Fibroblast of lung (primary cell): ENCODE measurements at regions not wholly inside any gene's neighbourhood (a gene's known extent, or its start where the extent isn't known, plus 50 kb on each side); places are given as distances from the start of the nearest gene placed in this dataset.

Experiments
- DNase-seq, 2 donors: peaks; one replicate each; pipeline versions ENCODE4 v3.0.0 to v3.0.0-alpha.2; 2010; ENCODE audit warnings: low read depth in 2 of 2
- H2AFZ ChIP-seq: 2 replicates; pipeline ENCODE4 v1.5.1; 2012; ENCODE audit warnings: low read length, control low read depth, inconsistent platforms
- H3K27ac ChIP-seq: 2 replicates; pipeline ENCODE4 v1.5.1; 2011; ENCODE audit warnings: low read length, control low read depth; ENCODE audit not compliant: insufficient read depth
- H3K27me3 ChIP-seq: 2 replicates; pipeline ENCODE4 v1.5.1; 2011; ENCODE audit warnings: mild to moderate bottlenecking, low read length; ENCODE audit not compliant: control insufficient read depth, insufficient read depth
- H3K36me3 ChIP-seq: 2 replicates; pipeline ENCODE4 v1.5.1; 2011; ENCODE audit warnings: low read length; ENCODE audit not compliant: control insufficient read depth, insufficient read depth
- H3K4me1 ChIP-seq: 2 replicates; pipeline ENCODE4 v1.5.1; 2011; ENCODE audit warnings: low read length; ENCODE audit not compliant: control insufficient read depth, insufficient read depth; ENCODE audit errors: extremely low read depth
- H3K4me2 ChIP-seq: 2 replicates; pipeline ENCODE4 v1.5.1; 2011; ENCODE audit warnings: low read length, control low read depth; ENCODE audit not compliant: insufficient read depth; ENCODE audit errors: extremely low read depth
- H3K4me3 ChIP-seq, 4 experiments: fragments of 200-600 bp in 1 of 4; sonication (generic) in 1 of 4; replicated peaks in 1 of 4; 2 replicates each; pipeline ENCODE4 v1.5.1; 2011 to 2016; ENCODE audit warnings: low read length in 4 of 4, low read depth in 3 of 4, mild to moderate bottlenecking in 3 of 4, control low read depth in 2 of 4, inconsistent platforms in 1 of 4, mixed read lengths in 1 of 4; ENCODE audit not compliant: insufficient read depth in 1 of 4; ENCODE audit errors: control extremely low read depth in 1 of 4
- H3K79me2 ChIP-seq: 2 replicates; pipeline ENCODE4 v1.5.1; 2012; ENCODE audit warnings: mild to moderate bottlenecking, low read length, inconsistent platforms; ENCODE audit not compliant: control insufficient read depth, insufficient read depth
- H3K9ac ChIP-seq: 2 replicates; pipeline ENCODE4 v1.5.1; 2011; ENCODE audit warnings: mild to moderate bottlenecking, low read length, control low read depth; ENCODE audit not compliant: insufficient read depth
- H3K9me3 ChIP-seq: 2 replicates; pipeline ENCODE4 v1.5.1; 2012; ENCODE audit warnings: low read depth, low read length; ENCODE audit not compliant: control insufficient read depth, insufficient read depth
- H4K20me1 ChIP-seq: 2 replicates; pipeline ENCODE4 v1.5.1; 2011; ENCODE audit warnings: low read length; ENCODE audit not compliant: control insufficient read depth, insufficient read depth; ENCODE audit errors: extremely low read depth
- CTCF ChIP-seq, 2 donors: IDR thresholded peaks in 1 of 2; conservative IDR thresholded peaks in 1 of 2; 1 replicate in 1 of 2; 2 replicates in 1 of 2; pipeline ENCODE4 v1.5.1; 2011 to 2012; ENCODE audit warnings: low read length in 2 of 2, control low read depth in 1 of 2, inconsistent platforms in 1 of 2, low read depth in 1 of 2, mild to moderate bottlenecking in 1 of 2
- EZH2 ChIP-seq: IDR thresholded peaks from 2 replicates; pipeline ENCODE4 v1.5.1; 2012; ENCODE audit warnings: low read length, control low read depth, mild to moderate bottlenecking; ENCODE audit errors: missing control alignments

DNA sequence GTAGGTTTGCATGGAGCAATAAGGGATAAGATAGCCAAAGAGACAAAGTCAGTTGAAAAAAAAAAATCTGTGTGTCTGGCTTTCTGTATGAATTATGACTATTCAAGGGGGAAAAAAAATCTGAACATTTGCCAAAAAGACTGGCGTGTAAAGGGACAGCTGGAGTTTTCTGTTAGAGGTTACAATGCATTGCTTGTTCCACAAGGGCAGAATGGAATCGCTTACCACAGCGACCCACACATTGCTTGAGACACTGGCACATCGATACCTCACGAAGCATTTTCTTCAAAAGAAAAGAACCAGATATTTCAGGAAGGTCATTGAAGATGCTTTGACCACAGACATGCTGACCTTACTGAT lies 327.8 kb downstream of the TMEM167A start:
- Histone ChIP-seq H3K4me2 (no peak overlapping the region), H3K4me1 (no peaks in the 10 kb centered on the region), H4K20me1 (no peaks in the 10 kb centered on the region), H3K27ac (no peak overlapping the region), H3K4me3 (no peak overlapping the region), H3K36me3 (no peaks in the 10 kb centered on the region), H3K9me3 (no peaks in the 10 kb centered on the region), H2AFZ (no peak overlapping the region), H3K79me2 (no peaks in the 10 kb centered on the region), H3K27me3 (no peaks in the 10 kb centered on the region), H3K9ac (no peak overlapping the region)
- DNase-seq, result peak; percentile 32 to 48
- no peak for TF ChIP-seq EZH2
- TF ChIP-seq CTCF (conservative IDR thresholded peaks at IDR 0.05 in 1 of 2, IDR thresholded peaks at IDR 0.05 in 1 of 2; ENCODE audit: low read depth in 1 of 2, low read length in 2 of 2), result no peak

DNA sequence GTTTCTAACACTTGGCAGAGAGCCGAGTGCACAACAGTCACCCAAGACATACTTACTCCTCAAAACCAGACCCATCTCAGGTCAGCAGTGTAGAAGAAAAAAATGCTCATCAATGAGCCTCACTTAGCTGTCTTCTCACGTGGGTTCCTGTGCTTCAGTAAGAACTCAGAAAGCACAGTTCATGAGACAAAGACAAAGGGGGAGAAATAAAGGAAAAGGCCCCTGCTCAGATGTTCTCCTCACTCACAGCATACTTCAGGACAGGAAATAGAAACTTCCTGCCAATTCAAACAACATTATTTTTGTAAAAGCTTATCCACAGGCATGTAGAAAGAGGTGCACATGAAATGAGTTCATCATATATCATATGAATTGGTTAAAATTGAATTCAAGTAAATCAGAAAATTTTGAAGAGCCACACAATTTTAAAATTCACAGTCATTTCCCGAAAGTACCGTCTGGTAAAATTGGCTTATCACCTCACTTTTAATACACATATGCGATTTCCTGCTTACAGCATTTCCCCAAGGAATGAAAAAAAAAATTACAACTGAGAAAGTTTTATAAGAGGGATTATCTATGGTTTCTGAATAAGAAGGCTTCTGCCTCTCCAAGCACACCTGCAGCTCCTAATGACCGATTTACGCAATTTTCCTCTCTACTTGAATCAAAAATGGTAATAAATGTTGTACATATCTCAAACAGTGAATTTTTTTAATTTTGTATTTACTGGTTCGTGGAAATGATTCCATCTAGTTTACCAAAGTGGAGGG lies 328.3 kb downstream of the TMEM167A start:
- H3K4me2 ChIP-seq, result no peak overlapping the region
- H3K27ac ChIP-seq, result no peak overlapping the region
- H3K9me3 ChIP-seq, result no peaks in the 10 kb centered on the region

GRCh38 chr5:82747986-82748385 lies 329.2 kb downstream of the TMEM167A start:
- Histone ChIP-seq H3K27me3 (no peaks in the 10 kb centered on the region), H3K9me3 (no peaks in the 10 kb centered on the region), H4K20me1 (no peaks in the 10 kb centered on the region), H3K79me2 (no peaks in the 10 kb centered on the region), H3K4me3 (no peak overlapping the region), H3K36me3 (no peaks in the 10 kb centered on the region), H2AFZ (no peak overlapping the region), H3K27ac (no peak overlapping the region), H3K9ac (no peak overlapping the region), H3K4me1 (no peaks in the 10 kb centered on the region), H3K4me2 (no peak overlapping the region)
- DNase-seq, result no peak
- TF ChIP-seq EZH2 (no peak), CTCF (conservative IDR thresholded peaks at IDR 0.05 in 1 of 2, IDR thresholded peaks at IDR 0.05 in 1 of 2; ENCODE audit: low read depth in 1 of 2, low read length in 2 of 2) (no peak)

More for the DNA sequence above, 328.3 kb downstream of the TMEM167A start:
- Histone ChIP-seq H3K27me3 (no peaks in the 10 kb centered on the region), H3K4me1 (no peaks in the 10 kb centered on the region), H4K20me1 (no peaks in the 10 kb centered on the region), H2AFZ (no peak overlapping the region), H3K79me2 (no peaks in the 10 kb centered on the region), H3K9ac (no peak overlapping the region), H3K36me3 (no peaks in the 10 kb centered on the region), H3K4me3 (no peak overlapping the region)
- DNase-seq, result peak in 1 of 2 donors; percentile 27
- TF ChIP-seq CTCF (conservative IDR thresholded peaks at IDR 0.05 in 1 of 2, IDR thresholded peaks at IDR 0.05 in 1 of 2; ENCODE audit: low read depth in 1 of 2, low read length in 2 of 2), result no peak
- TF ChIP-seq EZH2, result no peak
